Testis (tissue), 2 donors: ENCODE measurements at regions not wholly inside any gene's neighbourhood (a gene's known extent, or its start where the extent isn't known, plus 50 kb on each side); places are given as distances from the start of the nearest gene placed in this dataset.

Experiments used
- CTCF ChIP-seq, 3 experiments: fragments of 450-650 bp in 2 of 3; fragments of 200-600 bp in 1 of 3; sonication (generic) in 1 of 3; IDR thresholded peaks; one replicate each; pipeline ENCODE4 v1.5.1; 2016 to 2019; ENCODE audit warnings: antibody characterized with exemption in 3 of 3, mild to moderate bottlenecking in 2 of 3, moderate library complexity in 1 of 3
- POLR2A ChIP-seq: fragments of 450-650 bp; IDR thresholded peaks from one replicate; pipeline ENCODE4 v1.6.1; 2017; ENCODE audit warnings: antibody characterized with exemption, mild to moderate bottlenecking, moderate library complexity

GRCh38 chr6:115838763-115839401 is 221.8 kb downstream of the FRK start:
- no peak for TF ChIP-seq POLR2A
- peak in 2 of 3 experiments; percentile 25 to 34 for TF ChIP-seq CTCF (IDR thresholded peaks at IDR 0.05)
